Right renal pelvis (tissue), 4 donors: ENCODE measurements at regions not wholly inside any gene's neighbourhood (a gene's known extent, or its start where the extent isn't known, plus 50 kb on each side); places are given as distances from the start of the nearest gene placed in this dataset.

Source experiments
- DNase-seq, 4 donors: peaks; one replicate each; pipeline ENCODE4 v3.0.0-alpha.2; 2013; ENCODE audit warnings: low read depth in 4 of 4, low spot score in 3 of 4, missing footprints in 1 of 4

GRCh38 chr17:79541056-79541850, 69.6 kb downstream of the RBFOX3 start:
- DNase-seq: no peak

GRCh38 chr17:79539944-79540705, 70.7 kb downstream of the RBFOX3 start:
- DNase-seq: no peak

DNA sequence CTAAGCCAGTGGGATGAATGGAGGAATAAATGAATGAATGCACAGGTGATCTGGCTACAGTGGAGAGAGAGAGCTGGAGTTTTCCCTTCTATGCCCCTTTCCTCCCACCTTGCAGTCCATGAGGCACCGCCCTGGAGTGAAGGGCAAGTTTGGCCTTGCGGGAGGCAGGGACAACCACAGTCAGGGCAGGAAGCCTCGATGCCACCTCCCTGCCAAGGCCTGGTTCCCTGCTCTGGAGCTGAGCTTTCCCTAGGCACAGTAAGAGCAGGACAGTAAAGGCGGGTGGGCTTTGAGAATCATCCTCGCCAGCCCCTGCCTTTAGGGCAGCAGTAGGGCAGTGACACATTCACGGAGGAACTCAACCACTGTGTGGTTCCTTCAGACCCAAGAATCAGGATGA, 72.6 kb downstream of the RBFOX3 start:
- DNase-seq: no peak

- no peak for DNase-seq
These were observed 73.2 kb downstream of the RBFOX3 start for GRCh38 chr17:79537686-79538085.

DNA sequence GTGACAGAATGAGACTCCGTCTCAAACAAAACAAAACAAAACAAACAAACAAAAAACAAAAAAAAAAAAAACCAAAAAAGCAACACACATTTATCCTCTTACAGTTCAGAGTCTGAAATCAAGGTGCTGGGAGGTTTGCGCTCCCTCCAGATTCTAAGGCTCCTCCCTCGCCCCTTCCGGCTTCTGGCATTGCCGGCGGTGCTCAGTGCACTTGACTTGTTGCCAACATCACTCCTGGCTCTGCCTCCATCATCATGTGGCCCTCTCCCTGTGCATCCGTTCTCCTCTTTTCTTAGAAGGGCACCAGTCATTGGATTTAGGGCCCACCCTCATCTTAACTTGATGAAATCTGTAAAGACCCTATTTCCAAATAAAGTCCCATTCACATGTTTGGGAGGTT, 73.8 kb downstream of the RBFOX3 start:
- DNase-seq: no peak

GRCh38 chr17:79536212-79536840, 74.5 kb downstream of the RBFOX3 start:
- no peak for DNase-seq

DNA sequence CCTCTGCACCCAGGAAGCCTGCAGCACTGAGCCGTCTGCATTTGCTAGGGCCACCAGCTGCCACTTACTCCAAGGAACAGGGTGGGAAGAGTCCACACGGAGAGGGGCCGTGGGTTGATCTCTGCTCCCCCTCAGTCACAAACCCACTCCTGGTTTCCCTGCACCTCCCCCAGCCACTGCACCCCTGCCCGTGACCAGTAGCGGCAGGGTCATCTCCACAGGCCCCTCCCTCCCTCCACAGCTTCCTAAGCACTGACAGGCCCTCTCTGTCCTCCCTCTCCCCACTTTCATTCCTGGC, 75.2 kb downstream of the RBFOX3 start:
- DNase-seq: no peak

GRCh38 chr17:79534851-79535727, 75.8 kb downstream of the RBFOX3 start:
- no peak for DNase-seq

GRCh38 chr17:79534111-79534510, 76.7 kb downstream of the RBFOX3 start:
- no peak for DNase-seq

DNA sequence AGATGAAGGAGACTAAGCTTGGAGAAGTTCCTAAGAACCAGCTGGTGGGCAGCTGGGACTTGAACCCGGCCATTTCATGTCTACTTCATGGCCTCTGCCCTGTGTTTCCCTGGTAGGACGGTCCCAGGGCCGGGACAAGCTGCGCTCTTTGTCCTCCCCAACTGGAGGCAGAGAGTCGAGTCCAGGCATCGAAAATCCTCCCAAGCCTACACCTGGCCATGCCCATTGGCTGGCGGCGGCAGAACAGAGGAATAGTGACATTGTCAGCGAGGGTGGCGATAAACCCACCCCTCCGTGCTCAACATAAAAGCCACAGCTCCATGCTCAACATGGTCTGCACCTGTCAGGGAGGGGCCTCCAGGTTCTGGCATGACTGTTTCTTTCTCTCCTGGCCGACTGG, 77.7 kb downstream of the RBFOX3 start:
- no peak for DNase-seq

DNA sequence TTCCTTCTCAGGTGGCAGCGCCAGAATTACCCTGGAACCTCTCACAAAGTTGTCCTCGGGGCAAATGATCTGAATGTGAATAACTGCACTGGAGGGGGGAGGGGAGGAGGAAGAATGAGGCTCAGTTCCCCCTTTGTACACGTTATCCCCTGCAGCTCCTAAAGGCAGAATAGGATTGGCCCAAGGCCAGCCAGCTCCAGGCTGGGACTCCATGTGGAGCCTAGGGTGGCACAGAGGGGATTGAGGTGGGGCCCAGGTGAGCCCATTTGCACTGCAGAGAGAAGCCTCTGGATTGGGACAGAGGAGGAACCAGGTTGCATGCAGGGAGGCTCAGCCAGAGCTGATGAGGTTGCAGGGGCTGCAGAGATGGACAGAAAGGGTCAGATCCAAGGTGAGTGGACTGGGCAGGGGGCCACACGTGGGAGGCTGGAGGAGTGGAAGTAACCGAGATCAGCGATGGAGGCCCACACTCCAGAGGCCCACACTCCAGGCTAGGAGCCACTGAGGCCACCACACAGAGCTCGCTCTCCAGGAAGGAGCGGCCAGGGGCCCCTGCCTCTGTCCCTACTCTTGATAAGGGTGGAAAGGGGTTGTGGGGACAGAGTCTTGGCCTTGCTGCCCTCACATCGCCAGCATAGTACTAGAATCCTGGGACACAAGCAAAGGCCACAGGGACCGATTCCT, 78.6 kb downstream of the RBFOX3 start:
- no peak for DNase-seq

DNA sequence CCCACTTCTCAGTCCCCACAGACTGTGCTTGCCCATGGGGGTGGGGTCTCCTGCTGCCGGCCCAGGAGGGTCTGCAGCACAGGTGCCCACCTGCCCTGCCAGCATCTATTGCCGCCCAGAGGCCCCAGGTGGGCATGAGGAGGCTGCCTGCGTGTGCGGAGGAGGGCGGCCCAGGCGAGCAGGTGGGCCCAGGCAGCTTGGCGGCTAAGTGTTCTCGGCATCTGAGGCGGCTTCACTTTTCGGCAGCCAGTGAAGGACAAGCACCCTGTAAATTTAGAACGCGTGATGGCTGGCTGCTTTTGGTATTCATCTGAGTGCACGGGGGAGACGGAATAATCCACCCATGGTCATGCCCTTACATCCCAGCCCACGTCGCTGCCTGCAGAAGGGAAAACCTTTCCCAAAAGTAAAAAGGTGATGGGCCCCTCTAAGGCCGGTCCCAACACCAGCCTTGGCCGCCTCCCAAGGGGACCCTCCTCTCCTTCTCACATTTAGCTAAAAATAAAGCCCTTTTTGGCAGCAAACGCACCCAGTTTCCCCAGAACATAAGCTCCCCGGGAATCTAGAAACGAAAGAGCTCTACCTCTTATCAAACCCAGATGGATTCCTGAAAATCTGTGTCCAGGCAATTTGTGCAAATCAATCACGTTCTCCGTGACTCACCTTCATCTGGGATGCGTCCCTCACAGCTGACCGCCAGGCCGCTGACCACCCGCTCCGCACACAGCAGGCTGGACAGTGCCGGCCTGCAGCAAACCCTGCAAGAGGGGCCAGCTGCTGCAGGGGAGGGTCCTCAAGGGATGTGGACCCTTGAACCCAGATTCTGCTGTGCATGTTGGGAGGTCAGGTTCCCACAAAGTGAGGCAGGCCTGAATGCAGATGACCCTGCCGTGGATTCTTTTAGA, 79.4 kb downstream of the RBFOX3 start:
- DNase-seq: no peak

DNA sequence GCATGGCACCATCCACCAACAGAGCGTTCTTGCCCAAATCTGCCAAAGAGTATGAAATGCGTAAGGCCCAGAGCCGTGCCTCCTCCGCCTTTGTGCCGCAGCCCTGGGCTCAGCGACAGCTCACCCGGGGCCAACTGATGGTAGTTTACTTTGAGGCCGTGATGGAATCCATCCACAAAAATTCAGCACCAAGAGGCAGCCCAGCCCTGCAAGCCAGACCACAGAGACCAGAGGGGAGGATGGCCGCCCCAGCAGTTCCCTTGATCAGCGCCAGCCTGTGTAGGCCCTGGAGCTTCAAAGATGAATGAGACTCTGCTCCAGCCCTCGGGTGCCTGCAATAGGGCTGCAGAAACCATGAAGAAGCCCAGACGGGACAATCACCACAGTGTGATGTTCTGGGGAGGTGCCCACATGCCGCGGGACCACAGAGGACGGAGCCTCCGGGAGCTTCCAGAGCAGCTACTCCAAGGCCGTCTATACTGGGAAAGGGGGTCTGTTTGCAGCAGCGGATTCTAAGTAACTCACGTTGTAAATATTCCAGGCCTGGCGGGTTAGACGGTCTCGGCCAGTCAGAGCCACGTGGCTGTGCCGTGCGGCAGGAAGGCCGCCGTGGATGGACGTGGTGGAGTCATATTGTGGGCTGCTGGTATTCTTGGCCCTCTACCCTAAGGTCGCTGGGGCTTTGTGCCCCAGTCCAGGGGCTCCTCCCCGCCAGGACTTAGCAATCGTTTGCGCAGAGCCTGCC, 80.3 kb downstream of the RBFOX3 start:
- DNase-seq: no peak

DNA sequence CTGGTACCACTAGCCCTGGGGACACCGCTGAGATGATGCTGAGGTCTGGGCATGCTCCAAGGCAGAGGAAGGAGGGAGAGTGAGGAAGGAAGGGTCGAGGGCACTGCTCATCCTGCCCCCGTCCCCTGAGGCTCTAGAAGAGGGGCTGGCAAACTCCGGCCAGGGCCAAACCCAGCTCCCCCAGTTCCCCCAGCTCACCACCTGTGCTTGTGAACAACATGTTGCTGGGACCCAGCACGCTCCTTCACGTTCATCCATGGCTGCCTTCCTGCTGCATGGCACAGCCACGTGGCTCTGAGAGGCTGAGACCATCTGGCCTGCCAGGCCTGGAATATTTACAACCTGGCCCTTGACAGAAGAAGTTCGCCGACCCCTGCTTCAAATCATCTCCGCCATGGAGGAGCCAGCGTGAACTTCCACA, 81.2 kb downstream of the RBFOX3 start:
- DNase-seq: no peak

DNA sequence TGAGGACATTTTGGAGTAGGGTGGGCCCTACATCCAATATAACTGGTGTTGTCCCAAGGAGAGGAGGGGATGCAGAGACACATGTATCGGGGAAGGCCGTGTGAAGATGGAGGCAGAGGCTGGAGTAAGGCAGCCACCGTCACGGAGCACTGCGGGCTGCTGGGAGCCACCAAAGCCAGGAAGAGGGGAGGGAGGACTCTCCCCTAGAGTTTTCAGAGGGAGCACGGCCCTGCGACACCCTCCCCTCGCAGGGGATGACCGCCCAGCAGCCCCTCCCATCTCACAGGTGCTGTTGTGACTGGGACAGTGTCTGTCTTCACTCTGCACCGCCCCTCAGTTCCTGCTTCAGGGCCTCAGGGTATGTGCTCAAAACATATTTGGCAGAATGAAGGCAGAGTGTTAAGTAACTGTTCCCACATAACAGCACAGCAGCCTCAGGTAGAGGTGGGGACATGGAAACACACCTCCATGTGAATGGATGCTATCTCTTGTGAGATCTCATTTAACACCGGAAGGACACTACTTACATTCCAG, 82.2 kb downstream of the RBFOX3 start:
- no peak for DNase-seq

GRCh38 chr17:79527306-79527705, 83.5 kb downstream of the RBFOX3 start:
- DNase-seq: no peak

DNA sequence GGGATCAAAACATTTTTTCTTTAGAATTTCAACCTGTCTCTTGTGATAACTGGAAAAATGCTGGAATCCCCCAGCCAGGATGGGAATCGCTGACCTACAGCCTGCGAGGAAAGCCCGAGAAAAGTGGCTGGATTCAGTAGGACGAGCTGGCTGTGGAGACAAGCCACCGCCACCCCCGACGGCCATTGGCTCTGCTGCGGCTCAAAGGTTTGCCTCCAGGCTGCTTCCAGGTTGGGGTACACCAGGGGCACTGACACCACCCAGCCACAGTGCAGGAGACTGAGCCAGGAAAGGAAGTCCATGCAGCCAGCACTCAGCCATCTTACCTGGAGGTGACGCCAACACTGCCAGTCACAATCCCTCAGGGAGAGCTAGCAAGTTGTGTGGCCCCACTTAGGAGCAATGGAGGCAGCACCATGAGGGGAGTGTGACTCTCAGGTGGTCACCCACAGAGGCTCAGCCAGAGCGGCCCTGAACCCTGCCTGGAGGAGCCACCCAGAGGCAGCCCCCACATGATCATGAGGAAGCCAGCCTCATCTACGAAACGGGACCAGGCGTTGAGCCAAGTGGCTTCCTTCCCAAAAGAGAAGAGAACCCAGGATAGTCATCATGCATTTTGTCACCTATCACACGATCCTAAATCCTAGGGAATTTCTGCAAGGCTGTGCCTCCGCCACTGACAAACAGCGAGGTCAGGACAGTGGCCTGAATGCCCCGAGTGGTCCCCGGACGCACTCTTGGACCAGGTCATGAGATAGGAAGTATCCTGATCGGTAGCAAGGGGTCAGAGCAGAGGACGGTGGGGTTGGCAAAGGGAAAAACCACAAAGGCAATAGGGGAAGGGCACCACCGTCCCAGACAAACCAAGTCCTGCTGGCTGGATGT, 84.8 kb downstream of the RBFOX3 start:
- DNase-seq: no peak
